HG03159 (cell line): ENCODE measurements at regions not wholly inside any gene's neighbourhood (a gene's known extent, or its start where the extent isn't known, plus 50 kb on each side); places are given as distances from the start of the nearest gene placed in this dataset.
"Not testable (repeated sequence)": the region's sequence is repeated elsewhere in the genome, so short reads cannot be mapped to it uniquely, and the experiment has no call there.

ENCODE experiments used
- ATAC-seq: cut with Tn5 transposase; IDR thresholded peaks from one replicate; pipeline ENCODE4 v1.9.1; 2021; ENCODE audit warnings: mild to moderate bottlenecking, moderate library complexity; ENCODE audit not compliant: unreplicated experiment

- ATAC-seq = no peak
These were observed 289.3 kb upstream of the MTPN start for GRCh38 chr7:136266457-136266856.

DNA sequence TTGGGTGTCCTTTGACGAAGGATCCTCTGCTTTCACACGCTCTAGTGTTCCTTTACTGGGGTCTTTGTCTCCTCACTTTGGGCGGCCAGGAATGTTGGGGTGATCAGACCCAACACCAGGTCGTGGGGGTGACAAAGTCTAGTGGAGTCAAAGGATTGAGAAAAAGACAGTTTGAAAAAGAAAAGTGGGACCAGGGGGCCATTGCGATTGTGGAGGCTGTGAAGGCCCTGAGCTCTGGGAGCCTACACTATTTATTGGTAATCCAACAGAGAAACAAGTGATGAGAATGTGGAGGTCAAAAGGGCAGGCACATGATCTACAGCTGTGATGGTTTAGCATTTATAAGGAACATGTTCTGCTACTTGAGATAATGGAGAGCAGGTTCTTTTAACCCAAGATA is 287.1 kb upstream of the MTPN start:
- not testable (repeated sequence) for ATAC-seq

DNA sequence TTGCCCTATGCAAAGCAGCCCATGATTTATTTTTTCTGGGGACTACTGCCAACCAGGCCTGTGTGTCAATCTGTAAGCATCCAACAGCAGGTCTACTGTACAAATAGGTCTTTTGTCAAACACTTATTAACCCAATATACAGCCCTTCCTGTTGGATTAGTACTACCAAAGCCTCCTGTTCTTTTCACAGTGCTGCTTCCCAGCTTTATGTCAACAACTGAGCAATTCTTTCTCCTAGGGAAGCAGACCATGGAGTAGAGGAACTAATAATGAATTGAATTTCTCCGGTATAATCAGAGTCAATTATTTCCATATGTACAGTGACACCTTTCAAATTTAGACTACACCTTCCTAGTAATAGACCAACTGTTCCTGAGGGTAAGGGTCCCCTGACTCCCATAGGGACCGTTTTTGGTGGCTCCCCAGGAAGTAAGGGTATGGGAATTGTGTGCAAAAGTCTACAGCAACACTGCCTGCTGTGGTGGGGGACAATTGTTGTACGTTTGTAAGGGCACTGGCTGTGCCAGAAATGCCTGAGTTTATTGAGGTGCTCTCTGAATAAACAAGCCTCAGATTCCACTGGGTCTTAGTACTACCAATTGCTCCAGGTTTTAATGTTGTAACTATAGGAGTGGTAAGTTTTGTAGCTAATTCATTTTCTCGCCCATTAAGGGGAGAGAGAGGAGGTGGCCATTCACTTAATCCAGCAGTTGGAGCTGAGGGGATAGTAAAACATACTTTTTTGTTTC is 286.1 kb upstream of the MTPN start:
- not testable (repeated sequence) for ATAC-seq

DNA sequence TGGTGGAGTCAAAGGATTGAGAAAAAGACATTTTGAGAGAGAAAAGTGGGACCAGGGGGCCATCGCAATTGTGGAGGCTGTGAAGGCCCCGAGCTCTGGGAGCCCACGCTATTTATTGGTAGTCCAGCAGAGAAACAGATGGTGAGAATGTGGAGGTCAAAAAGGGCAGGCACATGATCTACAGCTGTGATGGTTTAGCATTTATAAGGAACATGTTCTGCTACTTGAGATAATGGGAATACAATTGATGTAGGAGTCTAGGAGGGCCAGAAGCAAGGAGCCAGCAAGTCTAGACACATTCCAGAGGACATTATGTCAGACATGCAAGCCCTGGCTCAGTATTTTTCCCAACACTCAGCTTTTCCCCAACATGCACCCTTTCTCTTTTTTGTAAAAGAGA is 283.4 kb upstream of the MTPN start:
- ATAC-seq = not testable (repeated sequence)

- no peak for ATAC-seq
These were observed 281.9 kb upstream of the MTPN start for GRCh38 chr7:136259074-136259473.

GRCh38 chr7:136256491-136256890 is 279.3 kb upstream of the MTPN start:
- ATAC-seq = no peak

DNA sequence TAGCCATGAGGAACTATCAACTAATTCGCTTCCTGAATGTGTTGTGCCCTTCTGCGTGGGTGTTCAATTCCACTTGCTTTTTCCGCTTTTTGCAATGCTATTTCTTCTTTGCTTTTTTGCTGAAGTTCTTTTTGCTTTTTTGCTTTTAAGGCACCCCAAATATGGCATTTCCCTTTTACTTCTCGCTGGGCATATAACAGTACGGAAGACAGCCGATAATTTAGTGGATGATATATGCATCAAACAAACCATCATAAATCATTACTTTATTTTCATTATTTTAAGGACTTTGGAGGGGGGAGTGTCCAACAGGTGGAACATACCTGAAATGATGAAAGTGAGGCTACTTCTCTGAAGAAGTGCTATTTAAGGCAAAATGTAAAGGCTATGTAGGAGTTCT is 277.0 kb upstream of the MTPN start:
- ATAC-seq = no peak

DNA sequence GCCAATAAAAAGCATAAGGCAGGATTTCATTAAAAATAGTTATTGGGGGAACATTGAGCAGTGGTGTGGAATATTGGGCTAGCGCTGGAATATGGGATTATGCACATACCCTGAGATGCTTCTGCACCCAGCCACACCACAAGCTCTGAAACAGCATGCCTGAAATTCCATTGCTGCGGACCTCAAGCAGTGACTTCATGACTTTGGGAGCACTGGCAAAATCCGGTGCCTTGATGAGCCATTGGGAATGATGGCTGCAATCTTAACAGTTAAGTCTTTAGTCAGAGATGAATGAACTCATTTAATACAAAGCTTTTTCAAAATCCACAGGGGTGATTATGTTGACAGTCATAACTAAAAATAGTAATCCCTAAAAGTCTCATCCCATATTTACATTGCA is 274.7 kb upstream of the MTPN start:
- no peak for ATAC-seq

DNA sequence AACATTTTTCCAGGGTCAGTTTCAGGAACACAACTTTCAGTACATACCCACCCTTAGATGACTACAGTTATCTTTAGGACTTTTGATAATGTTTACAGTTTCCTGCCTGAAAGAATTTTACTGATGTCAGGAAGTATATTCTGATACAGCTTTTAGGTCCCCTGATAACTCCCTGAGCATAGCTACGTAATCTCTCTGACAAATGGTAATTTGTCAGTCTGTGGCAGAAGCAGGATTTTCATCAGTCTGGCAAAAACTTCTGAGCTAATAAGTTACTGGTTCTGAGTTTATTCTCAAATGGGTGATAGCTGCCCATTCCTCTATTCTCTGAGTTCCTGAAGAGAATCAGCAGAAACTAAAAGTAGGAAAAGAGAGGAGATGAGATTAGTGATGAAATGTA is 270.1 kb upstream of the MTPN start:
- ATAC-seq = no peak

DNA sequence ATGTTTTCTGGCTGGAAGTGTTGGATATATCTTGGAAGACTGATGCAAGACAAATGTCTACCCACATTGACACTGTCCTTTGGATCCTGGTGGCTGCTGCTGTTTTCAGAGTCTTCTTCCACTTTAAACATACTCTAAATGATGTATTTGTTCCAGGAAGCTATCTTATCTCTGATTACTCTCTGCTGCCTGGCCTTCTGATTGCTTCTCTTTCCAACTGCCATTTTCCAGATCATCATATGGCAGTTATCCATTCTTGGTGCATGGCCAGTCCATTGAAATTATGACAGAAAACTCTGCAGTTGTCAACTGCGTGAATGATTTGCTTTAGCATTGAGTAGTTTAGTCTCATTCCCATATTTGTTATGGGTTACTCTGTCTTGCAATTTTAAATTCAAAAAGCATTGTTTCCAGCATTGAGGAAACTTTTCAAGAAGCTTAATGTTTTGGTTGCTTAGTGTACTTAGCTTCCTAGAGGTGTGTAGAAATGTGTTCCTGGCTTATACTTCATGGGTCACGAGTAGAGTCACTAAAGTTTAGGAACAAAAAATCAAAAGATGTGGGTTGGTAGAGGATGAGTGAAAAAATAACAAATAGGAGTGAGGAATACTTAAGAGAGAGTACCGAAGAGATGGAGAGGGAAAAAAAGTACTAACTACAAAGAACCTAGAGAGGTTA is 268.3 kb upstream of the MTPN start:
- no peak for ATAC-seq

DNA sequence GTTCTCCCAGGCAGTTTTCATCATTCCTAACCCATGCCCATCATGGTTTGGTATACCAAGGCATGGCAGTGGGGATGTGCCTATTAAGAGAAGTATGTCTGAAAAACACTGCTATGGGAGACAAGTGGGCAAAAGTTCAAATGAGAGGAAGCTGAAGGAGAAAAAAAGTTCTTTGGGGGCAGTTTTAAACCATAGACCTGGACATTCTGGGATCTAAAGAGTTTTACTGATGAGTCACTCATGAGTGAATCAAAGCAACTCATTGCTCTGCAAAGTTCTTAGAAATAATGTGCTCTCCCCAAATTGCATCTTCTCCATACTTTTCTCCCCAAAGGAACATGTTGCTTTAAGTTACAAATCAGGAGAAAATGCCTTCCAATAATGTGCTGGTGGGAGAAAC is 256.9 kb upstream of the MTPN start:
- no peak for ATAC-seq

DNA sequence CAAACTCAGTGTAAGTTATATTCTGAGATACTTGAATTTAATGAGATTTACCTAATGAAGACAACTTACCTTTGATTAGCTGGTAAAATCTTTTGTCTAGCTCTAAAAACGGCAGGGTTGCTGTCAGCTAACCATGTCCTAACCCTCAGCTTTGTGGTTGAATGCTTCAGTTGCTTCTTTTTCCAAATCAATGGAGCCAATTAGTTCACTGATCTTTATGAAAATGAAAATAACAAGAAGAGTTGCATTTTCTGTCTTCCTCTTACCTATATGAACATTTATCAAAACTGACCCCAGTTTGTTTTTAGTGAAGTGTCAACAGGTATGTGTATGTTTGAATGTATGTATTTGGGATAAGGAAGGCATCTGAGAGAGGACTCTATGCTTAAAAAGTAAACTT is 253.1 kb upstream of the MTPN start:
- no peak for ATAC-seq

GRCh38 chr7:136229790-136230189 is 252.6 kb upstream of the MTPN start:
- ATAC-seq = no peak

GRCh38 chr7:136228171-136228570 is 251.0 kb upstream of the MTPN start:
- ATAC-seq = no peak

DNA sequence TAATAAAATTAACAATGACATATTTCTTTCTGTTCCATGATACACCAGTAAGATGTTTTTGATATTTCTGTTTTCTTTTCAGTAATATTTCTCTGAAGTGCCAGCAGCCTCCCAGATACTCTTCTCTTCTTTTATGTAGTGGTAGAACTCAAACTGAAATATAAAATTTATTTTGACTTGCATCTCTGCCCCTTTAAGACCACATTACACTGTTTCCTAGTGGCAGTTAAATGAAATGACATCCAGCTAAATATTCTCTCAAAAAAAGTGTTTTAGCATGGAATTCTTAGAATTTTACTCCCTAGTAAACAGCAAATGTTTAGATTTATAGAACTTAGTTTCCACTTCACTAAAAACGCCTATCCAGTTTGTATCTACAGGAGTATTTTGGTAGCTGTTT is 237.2 kb upstream of the MTPN start:
- no peak for ATAC-seq

GRCh38 chr7:136213012-136213411 is 235.9 kb upstream of the MTPN start:
- no peak for ATAC-seq

DNA sequence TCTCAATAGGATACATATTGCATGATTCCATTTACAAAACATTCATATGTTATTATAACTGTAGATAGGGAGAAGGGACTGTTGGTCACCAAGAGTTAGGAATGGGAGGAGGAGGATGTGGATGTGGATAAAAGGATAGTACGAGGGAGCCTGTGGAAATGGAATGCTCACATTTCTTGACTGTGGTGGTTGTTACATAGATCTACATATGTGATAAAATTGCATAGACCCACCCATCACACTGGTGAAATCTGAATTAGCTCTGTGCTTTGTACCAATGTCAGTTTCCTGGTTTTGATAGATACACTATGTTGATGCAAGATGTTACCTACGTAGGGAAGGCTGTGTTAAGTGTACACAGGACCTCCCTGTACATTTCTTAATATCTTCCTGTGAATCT is 233.5 kb upstream of the MTPN start:
- ATAC-seq = no peak

- ATAC-seq = no peak
These were observed 232.9 kb upstream of the MTPN start for GRCh38 chr7:136210079-136210478.

- ATAC-seq = no peak
These were observed 228.8 kb upstream of the MTPN start for GRCh38 chr7:136205956-136206355.

GRCh38 chr7:136198168-136198567 is 221.0 kb upstream of the MTPN start:
- ATAC-seq = no peak

GRCh38 chr7:136194878-136195277 is 217.7 kb upstream of the MTPN start:
- ATAC-seq = no peak

DNA sequence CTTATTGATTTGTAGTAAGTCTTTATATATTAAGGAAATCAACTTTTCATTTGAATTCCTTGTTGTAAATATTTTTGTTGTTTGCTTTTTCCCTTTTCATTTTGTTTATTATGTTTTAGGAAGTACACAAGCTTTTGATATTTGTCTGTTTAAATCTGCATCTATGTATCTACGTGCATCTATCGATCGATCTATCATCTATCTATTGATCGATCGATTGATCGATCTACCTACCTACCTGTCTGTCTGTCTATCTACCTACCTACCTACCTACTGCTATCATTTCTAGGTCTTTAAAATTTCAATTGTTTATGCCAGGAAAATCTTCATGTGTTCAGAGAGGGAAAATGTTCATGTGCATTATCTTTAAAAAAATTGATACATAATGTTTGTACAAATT is 216.8 kb upstream of the MTPN start:
- no peak for ATAC-seq
